H1 (cell line): ENCODE measurements at regions not wholly inside any gene's neighbourhood (a gene's known extent, or its start where the extent isn't known, plus 50 kb on each side); places are given as distances from the start of the nearest gene placed in this dataset.

Experiments used
- CTCF ChIA-PET: fragments of 300-600 bp; sonication (Branson Sonifier 250); formaldehyde crosslinking; loops from one replicate; lab custom pipeline; 2021; ENCODE audit not compliant: partially characterized antibody; lab: Charles Lee
- POLR2A ChIA-PET: fragments of 300-600 bp; sonication (Branson Sonifier 250); formaldehyde crosslinking; loops from one replicate; lab custom pipeline; 2021; ENCODE audit warnings: inconsistent platforms; ENCODE audit not compliant: partially characterized antibody; lab: Charles Lee
- DNase-seq, 2 experiments: peaks; one replicate each; pipeline versions ENCODE4 v3.0.0 to v3.0.0-alpha.2; 2010 to 2022; ENCODE audit warnings: low spot score in 2 of 2, low read depth in 1 of 2, mixed read lengths in 1 of 2
- FAIRE-seq: peaks from 2 replicates; lab custom pipeline; 2011; peaks lifted over from hg19 to GRCh38; lab: Jason Lieb, UNC
- H2AFZ ChIP-seq: 2 replicates; pipeline ENCODE4 v1.8.1; 2012; ENCODE audit warnings: low read length, inconsistent platforms
- H2AK5ac ChIP-seq: 2 replicates; pipeline ENCODE4 v1.6.1; 2013; ENCODE audit warnings: low read depth, low read length
- H2BK120ac ChIP-seq: replicated peaks from 2 replicates; pipeline ENCODE3; 2013; ENCODE audit warnings: low read depth, low read length, inconsistent platforms
- H2BK12ac ChIP-seq: 2 replicates; pipeline ENCODE4 v1.6.1; 2013; ENCODE audit warnings: low read depth, low read length
- H2BK15ac ChIP-seq: 2 replicates; pipeline ENCODE4 v1.6.1; 2013; ENCODE audit warnings: low read length
- H2BK20ac ChIP-seq: 2 replicates; pipeline ENCODE4 v1.6.1; 2013; ENCODE audit warnings: low read length
- H2BK5ac ChIP-seq: 2 replicates; pipeline ENCODE4 v1.6.1; 2013; ENCODE audit warnings: low read depth, low read length
- H3K14ac ChIP-seq: 2 replicates; pipeline ENCODE4 v1.6.1; 2013; ENCODE audit warnings: inconsistent platforms; ENCODE audit not compliant: insufficient read length
- H3K18ac ChIP-seq: 2 replicates; pipeline ENCODE4 v1.6.1; 2013; ENCODE audit warnings: low read length; ENCODE audit errors: extremely low read depth
- H3K23ac ChIP-seq: 2 replicates; pipeline ENCODE4 v1.6.1; 2013; ENCODE audit warnings: inconsistent platforms; ENCODE audit not compliant: insufficient read length
- H3K23me2 ChIP-seq: 2 replicates; pipeline ENCODE4 v1.6.1; 2013; ENCODE audit warnings: low read depth, low read length
- H3K27ac ChIP-seq: 2 replicates; pipeline ENCODE4 v1.6.1; 2011; ENCODE audit warnings: low read depth, low read length, inconsistent platforms
- H3K27me3 ChIP-seq, 4 experiments: replicated peaks in 1 of 4; 1 replicate in 1 of 4; 2 replicates in 3 of 4; pipeline versions ENCODE4 v1.6.1 to v1.8.1; 2011 to 2013; ENCODE audit warnings: low read length in 3 of 4, mild to moderate bottlenecking in 3 of 4, inconsistent platforms in 2 of 4, mixed read lengths in 2 of 4, moderate library complexity in 1 of 4; ENCODE audit not compliant: control insufficient read depth in 3 of 4, insufficient read depth in 3 of 4; ENCODE audit errors: extremely low read depth in 1 of 4
- H3K36me3 ChIP-seq, 4 experiments: 2 replicates each; pipeline versions ENCODE4 v1.6.1 to v1.8.1; 2011 to 2013; ENCODE audit warnings: mild to moderate bottlenecking in 4 of 4, low read length in 3 of 4, moderate library complexity in 2 of 4, control low read depth in 1 of 4, inconsistent platforms in 1 of 4; ENCODE audit not compliant: insufficient read depth in 4 of 4, control insufficient read depth in 2 of 4
- H3K4ac ChIP-seq: replicated peaks from 2 replicates; pipeline ENCODE3; 2013; ENCODE audit warnings: low read length, low read depth, mixed read lengths, inconsistent platforms; ENCODE audit not compliant: insufficient read length
- H3K4me1 ChIP-seq, 4 experiments: replicated peaks in 1 of 4; 1 replicate in 1 of 4; 2 replicates in 3 of 4; pipeline versions ENCODE4 v1.6.1 to v1.8.1; 2011 to 2013; ENCODE audit warnings: low read length in 3 of 4, inconsistent platforms in 2 of 4, mixed read lengths in 1 of 4; ENCODE audit not compliant: insufficient read depth in 4 of 4, control insufficient read depth in 3 of 4
- H3K4me2 ChIP-seq, 2 experiments: 2 replicates each; pipeline versions ENCODE4 v1.6.1 to v1.8.1; 2011 to 2013; ENCODE audit warnings: low read depth in 2 of 2, low read length in 2 of 2, control low read depth in 1 of 2, inconsistent platforms in 1 of 2, mild to moderate bottlenecking in 1 of 2; ENCODE audit not compliant: insufficient read depth in 1 of 2
- H3K4me3 ChIP-seq, 4 experiments: fragments of 200-600, 300-600 bp in 1 of 4; sonication (generic), shearing (Covaris generic), sonication (Bioruptor Twin) in 1 of 4; 2 replicates each; pipeline versions ENCODE4 v1.5.1 to v1.8.1; 2011 to 2016; ENCODE audit warnings: low read length in 4 of 4, low read depth in 3 of 4, control low read depth in 2 of 4, inconsistent platforms in 2 of 4, mild to moderate bottlenecking in 2 of 4, mixed read lengths in 1 of 4, moderate library complexity in 1 of 4; ENCODE audit not compliant: insufficient read depth in 2 of 4; ENCODE audit errors: extremely low read depth in 1 of 4
- H3K56ac ChIP-seq: replicated peaks from 2 replicates; pipeline ENCODE3; 2013; ENCODE audit warnings: low read depth, mild to moderate bottlenecking, mixed read lengths, low read length, inconsistent platforms; ENCODE audit not compliant: insufficient read length
- H3K79me1 ChIP-seq: 2 replicates; pipeline ENCODE4 v1.6.1; 2013; ENCODE audit warnings: low read depth, low read length, control low read depth
- H3K79me2 ChIP-seq, 2 experiments: 2 replicates each; pipeline versions ENCODE4 v1.6.1 to v1.8.1; 2012 to 2013; ENCODE audit warnings: low read length in 2 of 2, mild to moderate bottlenecking in 2 of 2, inconsistent platforms in 1 of 2; ENCODE audit not compliant: insufficient read depth in 2 of 2, control insufficient read depth in 1 of 2
- H3K9ac ChIP-seq, 4 experiments: replicated peaks in 1 of 4; 1 replicate in 1 of 4; 2 replicates in 3 of 4; pipeline versions ENCODE4 v1.6.1 to v1.8.1; 2011 to 2013; ENCODE audit warnings: low read depth in 3 of 4, low read length in 3 of 4, control low read depth in 2 of 4, mild to moderate bottlenecking in 2 of 4, moderate library complexity in 2 of 4, inconsistent platforms in 1 of 4; ENCODE audit errors: extremely low read depth in 1 of 4
- H3K9me3 ChIP-seq, 2 experiments: 2 replicates each; pipeline versions ENCODE4 v1.6.1 to v1.8.1; 2012 to 2013; ENCODE audit warnings: mild to moderate bottlenecking in 2 of 2, moderate library complexity in 2 of 2, control low read depth in 1 of 2, inconsistent platforms in 1 of 2, low read depth in 1 of 2, low read length in 1 of 2, mixed read lengths in 1 of 2; ENCODE audit not compliant: insufficient read depth in 2 of 2
- H4K20me1 ChIP-seq, 2 experiments: replicated peaks in 1 of 2; 2 replicates each; pipeline versions ENCODE3 to v1.8.1; 2011 to 2013; ENCODE audit warnings: inconsistent platforms in 2 of 2, low read length in 2 of 2, mild to moderate bottlenecking in 1 of 2; ENCODE audit not compliant: insufficient read depth in 2 of 2, control insufficient read depth in 1 of 2
- H4K5ac ChIP-seq: 2 replicates; pipeline ENCODE4 v1.6.1; 2013; ENCODE audit warnings: low read length, low read depth, mixed read lengths, inconsistent platforms; ENCODE audit not compliant: insufficient read length
- H4K8ac ChIP-seq: 2 replicates; pipeline ENCODE4 v1.8.0; 2013; ENCODE audit warnings: mild to moderate bottlenecking, moderate library complexity, low read length, inconsistent platforms; ENCODE audit not compliant: insufficient read depth; ENCODE audit errors: extremely low read depth
- H4K91ac ChIP-seq: replicated peaks from 2 replicates; pipeline ENCODE3; 2013; ENCODE audit warnings: low read length, mixed read lengths, inconsistent platforms; ENCODE audit not compliant: insufficient read length
- ASH2L ChIP-seq: fragments of 200-600, 300-600 bp; sonication (generic); IDR thresholded peaks from one replicate; pipeline ENCODE4 v1.7.1; 2017; ENCODE audit warnings: low read length
- BACH1 ChIP-seq: IDR thresholded peaks from 2 replicates; pipeline ENCODE4 v1.6.1; 2012; ENCODE audit warnings: low read length, improper control_type of control experiment
- CBX5 ChIP-seq: fragments of 300-800, 300-1000 bp; sonication (generic); IDR thresholded peaks from 2 replicates; pipeline ENCODE4 v1.7.1; 2016; ENCODE audit warnings: antibody characterized with exemption, low read length, low read depth
- GABPA ChIP-seq: IDR thresholded peaks from 2 replicates; pipeline ENCODE4 v1.6.1; 2011; ENCODE audit warnings: mild to moderate bottlenecking, low read length, moderate library complexity, borderline replicate concordance; ENCODE audit not compliant: insufficient read depth
- GTF2F1 ChIP-seq: IDR thresholded peaks from 2 replicates; pipeline ENCODE4 v1.6.1; 2012; ENCODE audit warnings: low read depth, low read length, improper control_type of control experiment, borderline replicate concordance
- JUND ChIP-seq: IDR thresholded peaks from 2 replicates; pipeline ENCODE4 v1.6.1; 2011; ENCODE audit warnings: mild to moderate bottlenecking, improper control_type of control experiment, low read length
- MAFK ChIP-seq: IDR thresholded peaks from 2 replicates; pipeline ENCODE4 v1.6.1; 2012; ENCODE audit warnings: low read depth, mild to moderate bottlenecking, improper control_type of control experiment, low read length
- RNF2 ChIP-seq: fragments of 200-900, 300-1000 bp; sonication (generic); IDR thresholded peaks from 2 replicates; pipeline ENCODE4 v1.7.1; 2016; ENCODE audit warnings: borderline replicate concordance, low read depth, mild to moderate bottlenecking, antibody characterized with exemption, low read length; ENCODE audit not compliant: poor library complexity, severe bottlenecking; ENCODE audit errors: missing control alignments
- SP2 ChIP-seq: IDR thresholded peaks from 2 replicates; pipeline ENCODE4 v1.6.1; 2012; ENCODE audit warnings: mild to moderate bottlenecking, low read length, inconsistent platforms
- WGBS, 2 experiments: shearing (Covaris generic) in 1 of 2; methylation state at CpG; one replicate each; pipeline versions ENCODE4 v1.1.6 to v1.1.7; 2013 to 2015; ENCODE audit warnings: low lambda C conversion rate in 2 of 2, mixed read lengths in 2 of 2, inconsistent platforms in 1 of 2, low coverage in 1 of 2, missing lambda C conversion rate in 1 of 2; ENCODE audit not compliant: insufficient replicate concordance in 2 of 2, insufficient coverage in 1 of 2, insufficient read length in 1 of 2; ENCODE audit errors: extremely low coverage in 1 of 2, missing lambda C conversion rate in 1 of 2; 5-methylcytosine and 5-hydroxymethylcytosine counted together

GRCh38 chr14:38022775-38023174, 184.9 kb upstream of the SSTR1 start:
- FAIRE-seq (no peak), DNase-seq (no peak)
- H3K79me2 ChIP-seq = no peaks in the 10 kb centered on the region
- H3K14ac ChIP-seq = no peak overlapping the region
- no peak overlapping the region for H3K18ac ChIP-seq
- H2BK15ac ChIP-seq = no peak overlapping the region
- no peak overlapping the region for H3K9ac ChIP-seq
- 74% methylated on average over 3 of the region's 3 CpGs; no CpG with 5 or more reads in 1 of the 2 experiments for WGBS, 2 experiments
- no peaks in the 10 kb centered on the region for H4K20me1 ChIP-seq
- no peak overlapping the region for H2BK120ac ChIP-seq
- no peak overlapping the region for H4K5ac ChIP-seq
- no peaks in the 10 kb centered on the region for H3K79me1 ChIP-seq
- no peak overlapping the region for H4K8ac ChIP-seq
- no peak overlapping the region for H3K56ac ChIP-seq
- no peak overlapping the region for H2BK20ac ChIP-seq
- H3K27ac ChIP-seq = no peak overlapping the region
- peaks cover 0 to 5% (median 0%) of the 10 kb centered on the region in 4 experiments; a peak in 1 of 7 replicates for H3K4me1 ChIP-seq
- H3K9me3 ChIP-seq = peaks cover 0 to 4% of the 10 kb centered on the region in 2 experiments; a peak in 1 of 4 replicates
- H3K4me2 ChIP-seq = no peak overlapping the region
- no peak overlapping the region for H3K4ac ChIP-seq
- H2AFZ ChIP-seq = peak overlapping the region; percentile 36; the same call in 1 of the 2 replicates
- ChIA-PET CTCF (interaction anchor here (1.3 to 1.4 kb wide), 3 partner anchors 25 to 122 kb away, joined by 3 to 5 read pairs (median 3); no protein-coding TSS in a partner anchor), POLR2A (interaction anchor here (1.0 to 1.4 kb wide), 3 partner anchors 166 to 182 kb away, joined by 3 to 4 read pairs (median 3); no protein-coding TSS in a partner anchor)
- no peak for TF ChIP-seq JUND
- no peak for TF ChIP-seq BACH1
- no peak for TF ChIP-seq GTF2F1
- no peak for TF ChIP-seq MAFK
- TF ChIP-seq SP2 = no peak
- TF ChIP-seq RNF2 = no peak
- no peak for TF ChIP-seq ASH2L
- no peak for TF ChIP-seq GABPA
- no peak for TF ChIP-seq CBX5
- H3K23me2 ChIP-seq = no peaks in the 10 kb centered on the region
- no peak overlapping the region for H2AK5ac ChIP-seq
- no peaks in the 10 kb centered on the region for H3K36me3 ChIP-seq
- no peak overlapping the region for H3K23ac ChIP-seq
- H2BK12ac ChIP-seq = no peak overlapping the region
- no peak overlapping the region for H4K91ac ChIP-seq
- no peak overlapping the region for H2BK5ac ChIP-seq
- no peaks in the 10 kb centered on the region for H3K27me3 ChIP-seq
- H3K4me3 ChIP-seq = no peak overlapping the region
